Testis (tissue), 2 donors: ENCODE measurements at regions not wholly inside any gene's neighbourhood (a gene's known extent, or its start where the extent isn't known, plus 50 kb on each side); places are given as distances from the start of the nearest gene placed in this dataset.

ENCODE experiments used
- DNase-seq: peaks from one replicate; pipeline ENCODE4 v3.0.0-alpha.2; 2019
- H3K27ac ChIP-seq, 2 donors: fragments of 200-600 bp; sonication (generic); one replicate each; pipeline ENCODE4 v1.5.1; 2019
- H3K27me3 ChIP-seq: fragments of 200-600 bp; sonication (generic); one replicate; pipeline ENCODE4 v1.5.1; 2019
- H3K36me3 ChIP-seq: fragments of 200-600 bp; sonication (generic); one replicate; pipeline ENCODE4 v1.5.1; 2017; ENCODE audit warnings: low read depth; ENCODE audit errors: missing control alignments
- H3K4me1 ChIP-seq: fragments of 200-600 bp; sonication (generic); one replicate; pipeline ENCODE4 v1.5.1; 2019
- H3K4me3 ChIP-seq, 2 donors: fragments of 200-600 bp; sonication (generic); one replicate each; pipeline ENCODE4 v1.5.1; 2017 to 2019
- H3K9me3 ChIP-seq: fragments of 200-600 bp; sonication (generic); one replicate; pipeline ENCODE4 v1.5.1; 2017
- POLR2A ChIP-seq: fragments of 450-650 bp; IDR thresholded peaks from one replicate; pipeline ENCODE4 v1.6.1; 2017; ENCODE audit warnings: antibody characterized with exemption, mild to moderate bottlenecking, moderate library complexity
- WGBS, 2 donors: methylation state at CpG; one replicate each; pipeline ENCODE4 v1.1.5; 2018; 5-methylcytosine and 5-hydroxymethylcytosine counted together
- intact Hi-C: fragments of 100-400 bp; cut with DNase I; formaldehyde crosslinking; loops from one replicate; pipeline ENCODE4 v1.15.1; 2023; ENCODE audit warnings: low total_unique reads
- TF ChIP-seq, protein P1 (sequence below), 3 experiments: fragments of 450-650 bp in 2 of 3; fragments of 200-600 bp in 1 of 3; sonication (generic) in 1 of 3; IDR thresholded peaks; one replicate each; pipeline ENCODE4 v1.5.1; 2016 to 2019; ENCODE audit warnings: antibody characterized with exemption in 3 of 3, mild to moderate bottlenecking in 2 of 3, moderate library complexity in 1 of 3

- WGBS, 2 donors, result 83 to 89% methylated on average over 2 of the region's 2 CpGs
- H3K4me3 ChIP-seq, result no peak overlapping the region
- no peaks in the 10 kb centered on the region for H3K4me1 ChIP-seq
- intact Hi-C loops, result no loop called here
- no peaks in the 10 kb centered on the region for H3K27me3 ChIP-seq
- no peak for TF ChIP-seq POLR2A
- TF ChIP-seq, protein P1, sequence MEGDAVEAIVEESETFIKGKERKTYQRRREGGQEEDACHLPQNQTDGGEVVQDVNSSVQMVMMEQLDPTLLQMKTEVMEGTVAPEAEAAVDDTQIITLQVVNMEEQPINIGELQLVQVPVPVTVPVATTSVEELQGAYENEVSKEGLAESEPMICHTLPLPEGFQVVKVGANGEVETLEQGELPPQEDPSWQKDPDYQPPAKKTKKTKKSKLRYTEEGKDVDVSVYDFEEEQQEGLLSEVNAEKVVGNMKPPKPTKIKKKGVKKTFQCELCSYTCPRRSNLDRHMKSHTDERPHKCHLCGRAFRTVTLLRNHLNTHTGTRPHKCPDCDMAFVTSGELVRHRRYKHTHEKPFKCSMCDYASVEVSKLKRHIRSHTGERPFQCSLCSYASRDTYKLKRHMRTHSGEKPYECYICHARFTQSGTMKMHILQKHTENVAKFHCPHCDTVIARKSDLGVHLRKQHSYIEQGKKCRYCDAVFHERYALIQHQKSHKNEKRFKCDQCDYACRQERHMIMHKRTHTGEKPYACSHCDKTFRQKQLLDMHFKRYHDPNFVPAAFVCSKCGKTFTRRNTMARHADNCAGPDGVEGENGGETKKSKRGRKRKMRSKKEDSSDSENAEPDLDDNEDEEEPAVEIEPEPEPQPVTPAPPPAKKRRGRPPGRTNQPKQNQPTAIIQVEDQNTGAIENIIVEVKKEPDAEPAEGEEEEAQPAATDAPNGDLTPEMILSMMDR (IDR thresholded peaks at IDR 0.05), result no peak
- no peak for DNase-seq
- H3K27ac ChIP-seq, result no peak overlapping the region
- H3K9me3 ChIP-seq, result no peaks in the 10 kb centered on the region
- no peaks in the 10 kb centered on the region for H3K36me3 ChIP-seq
These were observed 624.4 kb upstream of the BCHE start for GRCh38 chr3:166461626-166462025.

- Histone ChIP-seq H3K27ac (no peak overlapping the region), H3K9me3 (no peaks in the 10 kb centered on the region), H3K4me1 (no peaks in the 10 kb centered on the region), H3K27me3 (no peaks in the 10 kb centered on the region), H3K4me3 (no peak overlapping the region), H3K36me3 (no peaks in the 10 kb centered on the region)
- 93 to 96% methylated on average over 3 of the region's 3 CpGs for WGBS, 2 donors
- TF ChIP-seq, protein P1 (IDR thresholded peaks at IDR 0.05), result no peak
- TF ChIP-seq POLR2A, result no peak
- no peak for DNase-seq
- intact Hi-C loops, result no loop called here
These were observed 620.2 kb upstream of the BCHE start for GRCh38 chr3:166457382-166457781.

DNA sequence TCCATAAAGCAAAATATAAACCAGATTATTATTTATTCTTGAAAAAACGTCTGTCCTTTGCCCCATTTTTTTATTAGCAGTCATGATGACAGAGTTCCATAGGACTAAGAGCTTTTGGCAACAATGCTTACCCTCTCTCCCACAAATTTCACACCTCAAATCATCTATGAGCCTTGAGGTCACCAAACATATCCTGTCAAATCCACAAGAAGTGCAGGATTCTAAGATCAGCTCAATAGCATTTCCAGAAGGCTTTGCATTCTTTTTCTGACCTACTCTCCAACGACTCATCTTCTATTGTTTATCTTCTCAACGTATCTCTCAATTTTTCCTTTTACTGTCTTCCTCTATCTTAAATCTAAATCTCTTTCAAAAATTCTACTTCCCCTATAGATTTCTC, 619.1 kb upstream of the BCHE start:
- Histone ChIP-seq H3K4me1 (no peaks in the 10 kb centered on the region), H3K36me3 (no peaks in the 10 kb centered on the region), H3K27me3 (no peaks in the 10 kb centered on the region), H3K9me3 (no peaks in the 10 kb centered on the region), H3K27ac (no peak overlapping the region), H3K4me3 (no peak overlapping the region)
- intact Hi-C loops, result no loop called here
- no peak for DNase-seq
- no peak for TF ChIP-seq POLR2A
- TF ChIP-seq, protein P1 (IDR thresholded peaks at IDR 0.05), result no peak
- 78 to 81% methylated on average over 3 of the region's 3 CpGs for WGBS, 2 donors

GRCh38 chr3:166455744-166456143, 618.5 kb upstream of the BCHE start:
- WGBS, 2 donors, result 75% methylated on average over 3 of the region's 3 CpGs
- H3K27ac ChIP-seq, result no peak overlapping the region
- no peak overlapping the region for H3K4me3 ChIP-seq
- H3K36me3 ChIP-seq, result no peaks in the 10 kb centered on the region
- no peak for TF ChIP-seq POLR2A
- TF ChIP-seq, protein P1 (IDR thresholded peaks at IDR 0.05), result no peak
- no peaks in the 10 kb centered on the region for H3K27me3 ChIP-seq
- no peaks in the 10 kb centered on the region for H3K4me1 ChIP-seq
- no peak for DNase-seq
- intact Hi-C loops, result no loop called here
- no peaks in the 10 kb centered on the region for H3K9me3 ChIP-seq

DNA sequence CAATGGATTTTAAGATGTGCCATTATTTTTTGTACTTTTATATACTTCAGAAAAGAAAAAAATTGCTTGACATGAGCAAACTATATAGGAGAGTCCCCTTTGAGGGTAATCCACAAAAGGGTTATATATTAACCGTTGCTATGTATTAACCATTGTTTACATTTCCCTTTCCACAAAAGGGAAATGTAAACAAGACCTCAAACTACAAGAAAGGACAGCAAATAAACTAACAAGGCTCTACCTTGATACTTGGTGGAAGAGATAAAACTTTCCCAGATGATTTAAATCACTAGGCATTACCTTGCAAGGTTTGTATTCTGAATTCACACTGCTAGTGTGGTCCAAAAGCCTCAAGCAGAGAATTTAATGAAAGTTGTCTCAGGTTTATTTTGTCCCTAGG, 616.3 kb upstream of the BCHE start:
- TF ChIP-seq, protein P1 (IDR thresholded peaks at IDR 0.05), result no peak
- no peak for TF ChIP-seq POLR2A

More for the DNA sequence above, 616.3 kb upstream of the BCHE start:
- intact Hi-C loops, result no loop called here
- Histone ChIP-seq H3K27me3 (no peaks in the 10 kb centered on the region), H3K4me1 (no peaks in the 10 kb centered on the region), H3K9me3 (no peaks in the 10 kb centered on the region), H3K36me3 (no peaks in the 10 kb centered on the region), H3K27ac (no peak overlapping the region), H3K4me3 (no peak overlapping the region)
- no peak for DNase-seq
- WGBS, 2 donors, result 84 to 87% methylated on average over 1 of the region's 1 CpG
